ENCODE measurements at regions not wholly inside any gene's neighbourhood (a gene's known extent, or its start where the extent isn't known, plus 50 kb on each side); places are given as distances from the start of the nearest gene placed in this dataset.

- no peak for TF ChIP-seq CTCF (IDR thresholded peaks at IDR 0.05)
- TF ChIP-seq EP300 (IDR thresholded peaks at IDR 0.05) = no peak
- TF ChIP-seq POLR2AphosphoS5 (IDR thresholded peaks at IDR 0.05) = no peak
These were observed 133.1 kb upstream of the MDM1 start for GRCh38 chr12:68465227-68465626.
